NB4 (cell line): ENCODE measurements at regions not wholly inside any gene's neighbourhood (a gene's known extent, or its start where the extent isn't known, plus 50 kb on each side); places are given as distances from the start of the nearest gene placed in this dataset.

ENCODE experiments used
- POLR2A ChIP-seq: IDR thresholded peaks from 2 replicates; pipeline ENCODE4 v1.6.1; 2011; ENCODE audit warnings: mild to moderate bottlenecking; ENCODE audit not compliant: insufficient read length; ENCODE audit errors: extremely low read depth
- TF ChIP-seq, protein P1 (sequence below): IDR thresholded peaks from one replicate; pipeline ENCODE4 v1.5.1; 2012; ENCODE audit warnings: low read depth, low read length
- TF ChIP-seq, protein P2 (sequence below): IDR thresholded peaks from 2 replicates; pipeline ENCODE4 v1.6.1; 2011; ENCODE audit warnings: low read depth, low read length

DNA sequence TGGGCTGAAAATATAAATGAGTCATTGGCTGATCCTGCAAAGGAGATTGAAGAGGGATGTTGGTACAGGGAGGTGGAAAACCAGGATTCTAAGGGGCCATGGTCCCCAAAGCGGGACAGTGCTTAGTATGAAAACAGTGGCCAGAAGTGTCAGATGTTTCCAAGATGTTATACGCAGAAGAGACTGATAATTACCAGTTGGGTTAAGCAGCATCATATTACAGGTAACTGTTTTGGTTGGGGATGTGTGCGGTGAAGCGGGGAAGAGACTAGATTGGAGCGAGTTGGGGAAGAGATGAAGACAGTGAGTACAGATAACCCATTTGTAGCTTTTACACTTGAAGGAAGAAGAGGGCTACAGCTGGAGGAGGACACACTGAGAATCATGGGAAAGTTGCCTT, 80.8 kb downstream of the PLEKHG1 start:
- TF ChIP-seq POLR2A: no peak
- TF ChIP-seq, protein P1, sequence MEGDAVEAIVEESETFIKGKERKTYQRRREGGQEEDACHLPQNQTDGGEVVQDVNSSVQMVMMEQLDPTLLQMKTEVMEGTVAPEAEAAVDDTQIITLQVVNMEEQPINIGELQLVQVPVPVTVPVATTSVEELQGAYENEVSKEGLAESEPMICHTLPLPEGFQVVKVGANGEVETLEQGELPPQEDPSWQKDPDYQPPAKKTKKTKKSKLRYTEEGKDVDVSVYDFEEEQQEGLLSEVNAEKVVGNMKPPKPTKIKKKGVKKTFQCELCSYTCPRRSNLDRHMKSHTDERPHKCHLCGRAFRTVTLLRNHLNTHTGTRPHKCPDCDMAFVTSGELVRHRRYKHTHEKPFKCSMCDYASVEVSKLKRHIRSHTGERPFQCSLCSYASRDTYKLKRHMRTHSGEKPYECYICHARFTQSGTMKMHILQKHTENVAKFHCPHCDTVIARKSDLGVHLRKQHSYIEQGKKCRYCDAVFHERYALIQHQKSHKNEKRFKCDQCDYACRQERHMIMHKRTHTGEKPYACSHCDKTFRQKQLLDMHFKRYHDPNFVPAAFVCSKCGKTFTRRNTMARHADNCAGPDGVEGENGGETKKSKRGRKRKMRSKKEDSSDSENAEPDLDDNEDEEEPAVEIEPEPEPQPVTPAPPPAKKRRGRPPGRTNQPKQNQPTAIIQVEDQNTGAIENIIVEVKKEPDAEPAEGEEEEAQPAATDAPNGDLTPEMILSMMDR: no peak
- TF ChIP-seq, protein P2, sequence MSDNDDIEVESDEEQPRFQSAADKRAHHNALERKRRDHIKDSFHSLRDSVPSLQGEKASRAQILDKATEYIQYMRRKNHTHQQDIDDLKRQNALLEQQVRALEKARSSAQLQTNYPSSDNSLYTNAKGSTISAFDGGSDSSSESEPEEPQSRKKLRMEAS: no peak
